ENCODE measurements at regions not wholly inside any gene's neighbourhood (a gene's known extent, or its start where the extent isn't known, plus 50 kb on each side); places are given as distances from the start of the nearest gene placed in this dataset.
"Not testable (repeated sequence)": the region's sequence is repeated elsewhere in the genome, so short reads cannot be mapped to it uniquely, and the experiment has no call there.

DNA sequence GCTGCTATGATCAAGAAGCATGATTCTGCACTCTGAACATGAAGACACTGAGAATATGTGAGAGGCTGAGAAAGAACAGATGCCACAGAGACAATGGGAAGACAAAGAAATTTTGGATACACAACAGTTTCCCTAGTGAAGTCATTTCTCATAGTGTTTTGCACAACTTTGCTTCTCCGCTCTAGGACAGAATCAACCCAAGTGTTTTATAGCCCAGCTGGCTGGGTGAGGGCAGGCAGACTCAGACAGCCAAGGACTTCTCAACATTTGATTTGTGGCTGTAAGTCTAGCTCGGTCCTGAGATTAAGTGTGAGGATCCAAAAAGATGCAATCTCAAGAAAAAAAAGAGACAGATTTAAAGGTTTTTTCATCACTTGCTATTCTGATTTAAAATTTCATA, 536.5 kb upstream of the CRIM1 start:
- 55 to 60% methylated on average over 2 of the region's 2 CpGs for WGBS, 2 donors

DNA sequence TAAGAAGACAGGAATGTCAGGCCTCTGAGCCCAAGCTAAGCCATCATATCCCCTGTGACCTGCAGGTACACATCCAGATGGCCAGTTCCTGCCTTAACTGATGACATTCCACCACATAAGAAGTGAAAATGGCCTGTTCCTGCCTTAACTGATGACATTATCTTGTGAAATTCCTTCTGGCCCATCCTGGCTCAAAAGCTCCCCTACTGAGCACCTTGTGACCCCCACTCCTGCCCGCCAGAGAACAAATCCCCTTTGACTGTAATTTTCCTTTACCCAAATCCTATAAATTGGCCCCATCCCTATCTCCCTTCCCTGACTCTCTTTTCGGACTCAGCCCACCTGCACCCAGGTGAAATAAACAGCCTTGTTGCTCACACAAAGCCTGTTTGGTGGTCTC, 537.2 kb upstream of the CRIM1 start:
- H3K27ac ChIP-seq; H3K36me3 ChIP-seq; H3K27me3 ChIP-seq; H3K4me1 ChIP-seq; H3K4me3 ChIP-seq; H3K9me3 ChIP-seq; DNase-seq (ENCODE audit: low spot score in 2 of 2): not testable (repeated sequence)
- 76 to 83% methylated on average over 2 of the region's 2 CpGs for WGBS, 2 donors

More for the DNA sequence above, 536.5 kb upstream of the CRIM1 start:
- no peak for DNase-seq (ENCODE audit: low spot score in 2 of 2)
- H3K27me3 ChIP-seq = no peaks in the 10 kb centered on the region
- H3K9me3 ChIP-seq = no peaks in the 10 kb centered on the region
- H3K27ac ChIP-seq = no peak overlapping the region
- TF ChIP-seq POLR2A (IDR thresholded peaks at IDR 0.05) (no peak), EP300 (IDR thresholded peaks at IDR 0.05) (no peak)
- TF ChIP-seq, protein P1, sequence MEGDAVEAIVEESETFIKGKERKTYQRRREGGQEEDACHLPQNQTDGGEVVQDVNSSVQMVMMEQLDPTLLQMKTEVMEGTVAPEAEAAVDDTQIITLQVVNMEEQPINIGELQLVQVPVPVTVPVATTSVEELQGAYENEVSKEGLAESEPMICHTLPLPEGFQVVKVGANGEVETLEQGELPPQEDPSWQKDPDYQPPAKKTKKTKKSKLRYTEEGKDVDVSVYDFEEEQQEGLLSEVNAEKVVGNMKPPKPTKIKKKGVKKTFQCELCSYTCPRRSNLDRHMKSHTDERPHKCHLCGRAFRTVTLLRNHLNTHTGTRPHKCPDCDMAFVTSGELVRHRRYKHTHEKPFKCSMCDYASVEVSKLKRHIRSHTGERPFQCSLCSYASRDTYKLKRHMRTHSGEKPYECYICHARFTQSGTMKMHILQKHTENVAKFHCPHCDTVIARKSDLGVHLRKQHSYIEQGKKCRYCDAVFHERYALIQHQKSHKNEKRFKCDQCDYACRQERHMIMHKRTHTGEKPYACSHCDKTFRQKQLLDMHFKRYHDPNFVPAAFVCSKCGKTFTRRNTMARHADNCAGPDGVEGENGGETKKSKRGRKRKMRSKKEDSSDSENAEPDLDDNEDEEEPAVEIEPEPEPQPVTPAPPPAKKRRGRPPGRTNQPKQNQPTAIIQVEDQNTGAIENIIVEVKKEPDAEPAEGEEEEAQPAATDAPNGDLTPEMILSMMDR (IDR thresholded peaks at IDR 0.05) = no peak
- H3K36me3 ChIP-seq = no peaks in the 10 kb centered on the region
- H3K4me1 ChIP-seq = no peaks in the 10 kb centered on the region
- no peak overlapping the region for H3K4me3 ChIP-seq

DNA sequence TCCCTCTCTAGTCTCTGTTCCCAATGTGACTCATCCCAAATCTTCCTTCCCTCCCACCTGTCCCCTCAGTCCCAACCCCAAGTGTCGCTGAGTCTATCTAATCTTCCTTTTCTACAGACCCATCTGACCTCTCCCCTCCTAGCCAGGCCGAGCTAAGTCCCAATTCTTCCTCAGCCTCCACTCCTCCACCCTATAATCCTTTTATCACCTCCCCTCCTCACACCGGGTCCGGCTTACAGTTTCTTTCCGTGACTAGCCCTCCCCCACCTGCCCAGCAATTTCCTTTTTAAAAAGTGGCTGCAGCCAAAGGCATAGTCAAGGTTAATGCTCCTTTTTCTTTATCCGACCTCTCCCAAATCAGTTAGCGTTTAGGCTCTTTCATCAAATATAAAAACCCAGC, 541.0 kb upstream of the CRIM1 start:
- H3K27ac ChIP-seq; H3K36me3 ChIP-seq; H3K4me1 ChIP-seq; DNase-seq (ENCODE audit: low spot score in 2 of 2); H3K4me3 ChIP-seq; H3K9me3 ChIP-seq; H3K27me3 ChIP-seq: not testable (repeated sequence)
- WGBS, 2 donors = 44 to 52% methylated on average over 7 of the region's 7 CpGs

DNA sequence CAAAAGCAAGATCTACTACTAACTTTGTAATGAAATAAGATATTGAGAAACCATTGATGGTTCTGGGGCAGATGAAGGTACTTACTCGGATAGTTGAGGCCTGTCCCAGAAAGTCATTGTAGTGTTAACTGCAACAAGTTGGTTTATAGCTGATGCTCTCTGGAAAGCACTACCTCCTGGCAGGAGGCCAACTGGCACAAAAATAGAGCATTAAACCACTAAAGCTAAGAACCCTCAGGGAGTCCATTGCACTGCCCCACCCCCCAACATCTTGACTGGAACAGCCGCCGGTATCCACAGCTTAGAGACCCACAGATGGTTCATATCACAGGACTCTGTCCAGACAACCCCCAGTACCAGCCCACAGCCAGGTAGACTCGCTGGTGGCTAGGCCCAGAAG, 552.5 kb upstream of the CRIM1 start:
- Histone ChIP-seq H3K36me3 (no peaks in the 10 kb centered on the region), H3K4me3 (no peak overlapping the region), H3K27ac (no peak overlapping the region), H3K9me3 (peaks cover 0 to 12% (median 0%) of the 10 kb centered on the region in 4 donors), H3K4me1 (no peaks in the 10 kb centered on the region), H3K27me3 (no peaks in the 10 kb centered on the region)
- WGBS, 2 donors = 33 to 43% methylated on average over 4 of the region's 4 CpGs
- no peak for TF ChIP-seq EP300 (IDR thresholded peaks at IDR 0.05)
- TF ChIP-seq, protein P1 (IDR thresholded peaks at IDR 0.05) = no peak
- TF ChIP-seq POLR2A (IDR thresholded peaks at IDR 0.05) = no peak
- no peak for DNase-seq (ENCODE audit: low spot score in 2 of 2)

DNA sequence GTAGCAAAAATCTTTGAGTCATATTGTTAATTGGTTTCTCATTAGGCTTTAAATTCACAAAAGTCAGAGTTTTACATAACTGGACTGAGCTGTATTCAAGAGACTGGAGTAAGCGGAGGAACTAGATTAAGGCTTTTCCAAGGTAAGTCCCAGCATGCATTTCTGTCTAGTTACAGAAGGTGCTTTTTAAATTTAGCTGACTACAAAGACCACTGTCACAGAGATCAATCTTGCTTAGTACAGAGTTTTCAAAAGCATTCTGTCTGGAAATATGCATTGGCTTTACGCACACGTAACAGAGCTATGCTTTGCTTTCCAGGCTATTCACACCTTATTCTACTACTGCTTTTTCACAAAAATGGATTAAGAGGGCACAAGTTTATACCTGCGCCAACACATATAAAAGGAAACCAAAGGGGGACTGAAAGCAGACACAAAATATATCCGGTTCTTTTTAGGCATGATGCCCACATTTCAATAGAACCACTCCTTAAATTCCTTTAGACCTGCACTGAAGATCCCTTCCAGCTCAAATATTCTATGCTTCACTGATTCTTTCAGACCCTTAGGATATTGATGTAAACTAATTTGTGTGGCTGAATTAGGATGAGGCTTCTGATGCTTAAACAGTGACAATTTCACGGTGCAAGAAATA, 560.7 kb upstream of the CRIM1 start:
- H3K4me1 ChIP-seq = no peaks in the 10 kb centered on the region
- DNase-seq (ENCODE audit: low spot score in 2 of 2) = no peak
- no peaks in the 10 kb centered on the region for H3K27me3 ChIP-seq
- WGBS, 2 donors = 82 to 83% methylated on average over 6 of the region's 6 CpGs
- no peaks in the 10 kb centered on the region for H3K36me3 ChIP-seq
- H3K9me3 ChIP-seq = no peaks in the 10 kb centered on the region
- no peak overlapping the region for H3K27ac ChIP-seq
- no peak for TF ChIP-seq EP300 (IDR thresholded peaks at IDR 0.05)
- TF ChIP-seq, protein P1 (IDR thresholded peaks at IDR 0.05) = no peak
- TF ChIP-seq POLR2A (IDR thresholded peaks at IDR 0.05) = no peak
- H3K4me3 ChIP-seq = no peak overlapping the region

DNA sequence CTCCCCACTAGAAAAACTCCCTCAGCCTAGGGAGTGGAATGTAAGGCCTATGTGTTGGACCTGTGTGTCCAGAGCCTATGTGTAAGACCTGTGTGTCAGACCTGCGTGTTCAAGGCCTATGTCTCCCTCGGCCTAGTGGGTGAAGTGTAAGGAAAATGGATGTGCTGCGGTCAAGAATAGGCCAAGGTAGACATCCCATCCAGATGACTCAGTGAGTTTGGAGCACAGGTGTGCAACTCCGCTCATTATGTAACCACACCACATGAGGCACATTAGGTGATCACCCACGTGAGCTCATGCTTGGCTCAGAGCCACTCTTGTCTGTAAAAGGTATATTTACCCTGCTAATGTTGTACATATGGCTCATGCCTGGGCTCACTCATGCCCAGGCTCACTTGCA, 565.3 kb upstream of the CRIM1 start:
- WGBS, 2 donors = 89 to 99% methylated on average over 5 of the region's 5 CpGs
- no peak for TF ChIP-seq EP300 (IDR thresholded peaks at IDR 0.05)
- TF ChIP-seq, protein P1 (IDR thresholded peaks at IDR 0.05) = no peak
- TF ChIP-seq POLR2A (IDR thresholded peaks at IDR 0.05) = no peak
- H3K27ac ChIP-seq = no peak overlapping the region
- no peaks in the 10 kb centered on the region for H3K27me3 ChIP-seq
- no peaks in the 10 kb centered on the region for H3K9me3 ChIP-seq
- H3K4me3 ChIP-seq = no peak overlapping the region
- DNase-seq (ENCODE audit: low spot score in 2 of 2) = no peak
- no peaks in the 10 kb centered on the region for H3K36me3 ChIP-seq
- no peaks in the 10 kb centered on the region for H3K4me1 ChIP-seq

Measured in tibial nerve (tissue), 4 donors.